Posterior vena cava (tissue), 2 donors: ENCODE measurements at regions not wholly inside any gene's neighbourhood (a gene's known extent, or its start where the extent isn't known, plus 50 kb on each side); places are given as distances from the start of the nearest gene placed in this dataset.

Experiments
- DNase-seq: peaks from one replicate; pipeline ENCODE4 v3.0.0-alpha.2; 2020; ENCODE audit warnings: low spot score
- intact Hi-C, 2 donors: fragments of 100-400 bp; cut with DNase I; formaldehyde crosslinking; loops; one replicate each; pipeline versions ENCODE4 v1.14.1 to v1.14.2; 2022 to 2023
- donor health status: DM: yes; HTN: yes; CAD: no.
- donor health status: DM: yes; HTN: yes; CAD: no.

DNA sequence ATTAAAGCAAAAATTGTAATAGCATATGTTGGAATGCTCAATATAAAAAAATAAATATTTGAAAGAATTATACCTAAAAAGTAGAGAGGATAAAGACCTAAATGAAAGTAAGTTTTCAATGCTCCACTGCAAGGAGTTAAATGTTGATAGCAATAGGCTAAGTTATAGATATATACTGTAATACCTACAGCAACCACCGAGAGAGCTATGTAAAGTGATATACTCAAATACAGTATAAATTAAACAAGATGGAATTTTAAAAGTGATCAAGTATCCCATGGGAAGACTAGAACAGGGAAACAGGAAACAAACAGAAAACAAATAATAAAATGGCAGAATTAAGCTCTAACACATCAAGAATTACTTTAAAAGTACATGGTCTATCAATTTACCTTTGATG lies 73.9 kb downstream of the CASP3 start:
- DNase-seq = no peak
- intact Hi-C loops = no loop called here

DNA sequence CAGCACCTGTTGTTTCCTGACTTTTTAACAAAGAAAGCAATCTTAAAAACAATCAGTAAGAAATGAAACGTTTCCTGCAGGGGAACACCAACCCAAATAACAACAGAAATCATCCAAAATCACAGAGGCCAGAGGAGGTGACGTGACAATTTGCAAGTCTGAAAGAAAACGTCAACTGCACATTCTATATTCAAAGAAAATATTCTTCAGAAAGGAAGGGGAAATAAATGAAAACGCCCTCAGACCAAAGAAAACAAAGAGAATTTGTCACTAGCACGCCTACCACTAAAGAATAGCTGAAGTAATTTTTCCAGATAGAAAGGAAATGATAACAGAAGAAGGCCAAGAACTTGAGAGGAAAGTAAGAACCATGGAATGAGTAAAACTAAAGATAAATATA lies 74.4 kb downstream of the CASP3 start:
- intact Hi-C loops = no loop called here
- DNase-seq = no peak

GRCh38 chr4:184573701-184574100 lies 75.5 kb downstream of the CASP3 start:
- no peak for DNase-seq
- intact Hi-C loops = no loop called here

DNA sequence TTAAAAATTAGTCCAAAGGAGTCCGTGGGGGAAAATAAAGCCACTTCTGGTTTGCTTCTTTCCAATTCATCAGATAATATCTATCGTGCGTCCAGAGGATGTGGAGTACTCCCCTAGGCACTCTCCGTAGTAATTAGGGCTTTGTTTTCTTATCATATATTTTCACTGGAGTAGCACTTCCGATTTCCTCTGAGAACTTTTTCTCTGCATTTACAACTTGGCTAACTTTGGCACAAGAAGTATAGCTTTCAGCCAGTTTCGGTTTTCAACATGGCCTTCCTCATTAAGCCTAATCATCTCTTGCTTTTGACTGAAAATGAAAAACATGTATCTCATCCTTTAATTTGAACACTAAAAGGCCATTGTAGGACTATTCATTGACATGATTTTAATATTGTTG lies 80.5 kb downstream of the CASP3 start:
- DNase-seq = no peak
- intact Hi-C loops = no loop called here

DNA sequence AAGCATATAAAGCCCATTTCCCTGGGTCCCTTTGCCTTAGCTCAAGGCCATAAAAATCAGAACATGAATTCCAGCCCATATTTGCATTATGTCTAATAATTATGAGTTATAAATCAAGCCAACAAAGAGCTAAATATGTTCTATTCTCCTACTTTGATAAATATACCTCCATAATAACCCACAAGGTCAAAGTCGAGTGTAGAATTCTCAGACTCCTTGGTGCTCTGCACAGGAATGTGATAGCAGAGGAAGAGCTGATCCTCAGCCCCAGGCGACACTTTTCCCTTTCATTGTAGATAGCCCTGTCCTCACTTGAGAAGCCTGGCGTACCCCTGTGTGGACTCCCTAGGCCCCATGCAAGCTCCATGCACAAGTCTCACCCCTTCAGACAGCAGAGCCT lies 85.6 kb downstream of the CASP3 start:
- intact Hi-C loops = no loop called here
- no peak for DNase-seq

DNA sequence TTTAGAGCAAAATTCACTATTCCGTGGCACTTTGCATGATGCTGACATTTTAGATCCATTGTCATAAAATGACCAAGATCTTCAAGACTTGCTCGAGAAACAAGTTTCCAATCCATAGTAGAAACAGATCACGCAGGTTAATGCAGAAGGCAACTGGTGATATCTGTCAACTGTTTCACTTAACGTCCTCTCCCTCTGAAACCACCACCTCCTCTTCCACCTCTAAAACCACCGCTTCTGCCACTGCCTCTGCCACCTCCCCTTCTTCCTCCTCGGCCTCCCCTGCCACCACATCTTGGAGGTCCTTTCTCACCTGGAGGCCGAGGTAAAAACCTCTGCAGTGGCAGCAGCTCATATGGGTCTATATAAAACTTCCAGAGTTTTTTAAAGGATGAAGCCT lies 84.6 kb upstream of the IRF2 start:
- intact Hi-C loops = no loop called here
- DNase-seq = no peak

GRCh38 chr4:184553891-184554290 lies 79.5 kb upstream of the IRF2 start:
- no peak for DNase-seq
- intact Hi-C loops = loop anchor here in 1 of 2 donors (2.0 kb wide), 1 partner anchor 51 kb away; no protein-coding TSS in a partner anchor

DNA sequence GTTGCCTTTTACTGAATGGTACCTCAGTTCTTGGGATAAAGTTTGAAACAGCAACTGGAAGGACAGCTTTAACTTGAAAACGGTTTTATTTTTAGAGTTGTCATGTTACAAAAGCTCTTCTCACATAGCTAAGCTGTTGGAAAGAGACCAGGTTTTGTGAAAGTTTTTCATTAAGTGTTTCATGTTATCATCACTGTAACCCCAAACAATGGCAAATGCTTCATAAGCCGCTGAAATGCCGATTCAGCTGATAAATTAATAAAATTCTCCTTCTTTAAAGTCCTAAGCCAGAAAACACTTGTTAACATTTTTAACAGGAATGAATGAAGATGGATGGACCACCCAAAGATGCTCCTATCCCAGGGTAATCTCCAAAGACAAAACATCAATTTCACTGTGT lies 76.1 kb upstream of the IRF2 start:
- intact Hi-C loops = no loop called here

DNA sequence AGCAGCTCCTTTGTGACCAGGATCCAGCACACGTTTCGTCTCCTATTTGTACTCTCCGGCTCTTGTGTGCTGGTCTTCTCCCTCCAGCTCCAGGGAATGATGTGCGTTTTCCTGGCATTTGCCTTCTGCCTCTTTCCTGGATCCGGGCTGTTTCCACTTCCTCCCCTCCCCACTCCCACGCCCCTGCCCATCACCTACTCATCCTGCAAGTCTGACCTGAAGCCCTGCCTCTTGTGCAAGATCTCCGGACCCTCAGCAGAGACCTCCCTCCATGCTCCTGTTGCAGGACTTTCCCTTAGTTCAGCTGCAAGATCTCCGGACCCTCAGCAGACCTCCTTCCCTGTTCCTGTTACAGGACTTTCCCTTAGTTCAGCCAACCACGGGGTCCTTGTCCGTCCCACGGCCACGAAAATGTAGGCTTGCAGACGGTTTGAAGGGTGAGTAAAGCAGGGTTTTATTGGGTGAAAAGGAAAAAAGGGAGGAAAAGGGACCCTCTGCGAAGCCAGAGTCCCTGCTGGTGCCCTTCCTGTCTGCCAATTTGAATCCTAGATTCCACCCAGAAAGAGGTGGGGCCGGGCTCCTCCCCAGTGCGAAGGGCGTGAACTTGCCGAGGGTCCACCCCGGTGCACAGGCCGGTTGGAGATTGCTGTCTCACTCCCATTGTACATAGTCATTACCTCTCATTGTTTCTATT lies 74.4 kb upstream of the IRF2 start:
- no peak for DNase-seq
- intact Hi-C loops = loop anchor here in 1 of 2 donors (10.0 kb wide), 1 partner anchor 264 kb away; no protein-coding TSS in a partner anchor

More for the DNA sequence above, 76.1 kb upstream of the IRF2 start:
- no peak for DNase-seq

- intact Hi-C loops = loop anchor here in 1 of 2 donors (10.0 kb wide), 1 partner anchor 263 kb away; no protein-coding TSS in a partner anchor
- no peak for DNase-seq
Observed at GRCh38 chr4:184548316-184548647, 73.9 kb upstream of the IRF2 start.

DNA sequence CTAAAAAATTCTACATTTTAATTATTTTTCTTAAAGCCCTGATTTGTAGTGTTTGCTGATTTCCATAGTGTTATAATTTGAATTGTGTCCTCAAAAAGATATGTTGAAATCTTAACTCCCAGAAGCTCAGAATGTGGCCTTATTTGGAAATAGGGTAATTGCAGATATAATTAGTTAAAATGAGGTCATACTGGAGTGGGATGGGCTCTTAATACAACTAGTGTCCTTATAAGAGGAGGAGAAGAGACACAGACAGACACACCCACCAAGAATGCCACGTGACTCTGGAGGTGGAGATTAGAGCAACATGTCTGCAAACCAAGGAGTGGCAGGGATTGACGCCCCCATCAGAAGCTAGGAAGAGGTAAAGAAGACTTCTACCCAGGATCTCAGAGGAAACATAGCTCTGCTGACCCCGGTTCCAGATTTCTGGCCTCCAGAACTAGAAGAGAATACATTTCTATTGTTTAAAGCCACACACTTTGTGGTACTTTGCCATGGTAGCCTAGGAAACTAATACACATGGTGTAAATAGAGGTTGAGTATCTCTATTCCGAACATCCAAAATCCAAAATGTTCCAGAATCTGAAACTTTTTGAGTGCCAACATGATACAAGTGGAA lies 70.5 kb upstream of the IRF2 start:
- DNase-seq = no peak
- intact Hi-C loops = loop anchor here (5.0 to 10.0 kb wide), 2 partner anchors 260 to 278 kb away; no protein-coding TSS in a partner anchor

- no peak for DNase-seq
- intact Hi-C loops = loop anchor here (5.0 to 10.0 kb wide), 2 partner anchors 257 to 275 kb away; no protein-coding TSS in a partner anchor
Observed at GRCh38 chr4:184541907-184542306, 67.6 kb upstream of the IRF2 start.

GRCh38 chr4:184540307-184540706 lies 66.0 kb upstream of the IRF2 start:
- intact Hi-C loops = loop anchor here (5.0 to 10.0 kb wide), 2 partner anchors 256 to 273 kb away; no protein-coding TSS in a partner anchor
- no peak for DNase-seq

- intact Hi-C loops = loop anchor here (5.0 to 10.0 kb wide), 3 partner anchors 63 to 251 kb away; partner anchors contain the start of gene IRF2 (in 1 of the 2)
Observed at GRCh38 chr4:184538023-184538599, 63.8 kb upstream of the IRF2 start.

DNA sequence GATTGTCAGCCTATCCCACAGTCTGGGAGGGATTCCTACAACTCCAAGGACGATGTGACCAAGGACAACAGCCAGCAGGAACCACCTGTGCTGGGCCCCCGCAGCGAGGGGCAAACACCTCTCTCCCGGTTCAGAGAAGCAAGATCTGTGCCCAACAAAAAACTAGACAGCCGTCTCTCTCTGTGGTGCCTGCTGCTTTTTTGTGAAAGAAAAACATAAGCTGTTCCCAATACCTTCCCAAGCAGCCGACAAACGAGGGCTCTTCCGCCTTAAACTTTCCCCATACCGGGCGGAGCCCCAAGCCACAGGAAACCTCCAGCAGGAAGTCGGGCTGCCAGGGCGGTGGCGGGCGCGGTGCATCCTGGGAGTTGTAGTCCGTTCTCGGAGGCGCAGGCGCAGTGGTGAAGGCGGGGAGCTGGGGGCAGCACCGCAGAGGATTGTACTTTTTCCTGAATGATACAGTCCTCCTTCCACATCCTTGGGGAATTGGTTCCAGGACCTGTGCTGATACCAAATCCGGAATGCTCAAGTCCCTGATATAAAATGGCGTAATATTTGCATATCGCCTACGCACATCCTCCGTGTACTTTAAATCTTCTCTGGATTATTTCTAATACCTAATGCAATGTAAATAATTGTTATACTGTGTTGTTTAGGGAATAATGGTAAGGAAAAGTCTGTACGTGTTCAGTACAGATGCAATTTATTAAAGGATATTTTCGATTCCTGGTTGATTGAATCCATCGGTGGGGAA lies 63.1 kb upstream of the IRF2 start:
- intact Hi-C loops = loop anchor here (2.0 to 10.0 kb wide), 4 partner anchors 63 to 250 kb away; partner anchors contain the start of gene IRF2 (in 2 of the 2)
- DNase-seq = peak; percentile 99

More at GRCh38 chr4:184538023-184538599, 63.8 kb upstream of the IRF2 start:
- peak; percentile 96 for DNase-seq

- DNase-seq = no peak
- intact Hi-C loops = loop anchor here (2.0 to 10.0 kb wide), 4 partner anchors 62 to 250 kb away; partner anchors contain the start of gene IRF2 (in 2 of the 2)
Observed at GRCh38 chr4:184536881-184537248, 62.5 kb upstream of the IRF2 start.

DNA sequence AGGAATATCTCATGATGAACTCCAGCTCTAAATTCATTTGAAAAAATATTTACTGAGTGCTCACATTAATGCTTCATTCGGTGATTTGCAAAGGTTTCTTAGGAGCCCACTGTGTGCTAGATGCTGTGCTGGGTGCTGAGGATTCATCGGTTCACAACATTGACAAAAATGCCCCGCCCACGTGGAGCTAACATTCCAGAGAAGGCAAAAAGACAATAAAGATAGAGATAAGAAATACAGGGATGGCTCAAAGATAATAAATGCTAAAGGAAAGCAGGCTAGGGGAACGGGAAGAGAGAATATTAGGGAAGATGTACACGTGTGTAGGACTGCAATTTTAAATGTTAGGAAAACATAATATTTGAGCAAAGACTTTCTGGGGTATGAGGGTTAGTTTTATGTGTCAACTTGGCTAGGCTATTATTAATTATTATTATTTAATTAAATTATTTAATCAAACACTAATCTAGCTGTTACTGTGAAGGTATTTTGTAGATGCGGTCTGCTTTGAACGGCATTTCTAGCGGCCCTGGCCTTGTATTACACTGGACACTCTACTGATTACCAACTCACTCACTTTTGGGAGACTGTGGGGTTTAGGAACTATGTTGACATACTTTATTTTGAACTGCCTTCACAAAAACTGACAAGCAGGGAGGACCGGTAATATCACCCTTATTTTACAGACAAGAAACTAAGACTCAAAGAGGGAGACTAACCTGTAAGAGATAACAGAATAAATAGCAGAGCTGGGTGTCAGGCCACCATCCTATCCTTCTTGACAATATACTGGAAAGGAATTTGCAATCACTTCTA lies 61.9 kb upstream of the IRF2 start:
- DNase-seq = no peak
- intact Hi-C loops = loop anchor here (2.0 to 10.0 kb wide), 4 partner anchors 61 to 249 kb away; partner anchors contain the start of gene IRF2 (in 2 of the 2)
